SU-DHL-6 (cell line): ENCODE measurements at regions not wholly inside any gene's neighbourhood (a gene's known extent, or its start where the extent isn't known, plus 50 kb on each side); places are given as distances from the start of the nearest gene placed in this dataset.

Source experiments
- CTCF ChIP-seq: fragments of 200-600 bp; sonication (generic); IDR thresholded peaks from one replicate; pipeline ENCODE4 v1.5.1; 2017; ENCODE audit warnings: antibody characterized with exemption, mild to moderate bottlenecking, low read length, moderate library complexity; ENCODE audit not compliant: insufficient read depth, poor library complexity, severe bottlenecking
- EZH2phosphoT487 ChIP-seq: fragments of 200-600 bp; sonication (generic), shearing (Covaris generic); conservative IDR thresholded peaks from 2 replicates; pipeline ENCODE4 v1.6.1; 2018; ENCODE audit warnings: mild to moderate bottlenecking, antibody characterized with exemption, low read length, moderate library complexity, mixed read lengths

- TF ChIP-seq CTCF (no peak), EZH2phosphoT487 (no peak)
Observed at GRCh38 chr9:107177243-107177839, 105.7 kb upstream of the RAD23B start.
